Kidney (tissue), 13 donors: ENCODE measurements at regions not wholly inside any gene's neighbourhood (a gene's known extent, or its start where the extent isn't known, plus 50 kb on each side); places are given as distances from the start of the nearest gene placed in this dataset.

Experiments
- DNase-seq, 5 donors: peaks; one replicate each; pipeline ENCODE4 v3.0.0-alpha.2; 2013 to 2020
- FAIRE-seq: peaks from 2 replicates; lab custom pipeline; 2012; peaks lifted over from hg19 to GRCh38; lab: Jason Lieb, UNC
- H3K27ac ChIP-seq, 2 donors: one replicate each; pipeline ENCODE4 v1.7.0; 2013; ENCODE audit warnings: low read depth in 2 of 2, low read length in 2 of 2, inconsistent platforms in 1 of 2
- H3K27me3 ChIP-seq: one replicate; pipeline ENCODE4 v1.7.1; 2013; ENCODE audit warnings: low read length, inconsistent platforms; ENCODE audit not compliant: control insufficient read depth, insufficient read depth
- H3K36me3 ChIP-seq, 3 donors: one replicate each; pipeline versions ENCODE4 v1.7.0 to v1.7.1; 2013; ENCODE audit warnings: low read length in 3 of 3, control low read depth in 1 of 3, inconsistent platforms in 1 of 3; ENCODE audit not compliant: insufficient read depth in 3 of 3, control insufficient read depth in 2 of 3
- H3K4me1 ChIP-seq, 3 donors: one replicate each; pipeline versions ENCODE4 v1.7.0 to v1.7.1; 2013; ENCODE audit warnings: low read length in 3 of 3, inconsistent platforms in 1 of 3, low read depth in 1 of 3; ENCODE audit not compliant: control insufficient read depth in 2 of 3, insufficient read depth in 2 of 3
- H3K4me3 ChIP-seq, 3 donors: one replicate each; pipeline versions ENCODE4 v1.7.0 to v1.8.1; 2013; ENCODE audit warnings: low read length in 3 of 3, control low read depth in 1 of 3, inconsistent platforms in 1 of 3
- H3K9ac ChIP-seq, 3 donors: one replicate each; pipeline versions ENCODE4 v1.7.0 to v1.7.1; 2013; ENCODE audit warnings: low read length in 3 of 3, control low read depth in 1 of 3, inconsistent platforms in 1 of 3
- H3K9me3 ChIP-seq, 3 donors: one replicate each; pipeline versions ENCODE4 v1.7.0 to v1.7.1; 2013; ENCODE audit warnings: low read length in 3 of 3, control low read depth in 1 of 3, inconsistent platforms in 1 of 3; ENCODE audit not compliant: control insufficient read depth in 2 of 3, insufficient read depth in 1 of 3
- intact Hi-C: fragments of 100-400 bp; cut with DNase I; formaldehyde crosslinking; loops from one replicate; pipeline ENCODE4 v1.11.1; 2022
- TF ChIP-seq, protein P1 (sequence below): IDR thresholded peaks from 3 replicates; pipeline ENCODE4 v1.5.1; 2012; ENCODE audit warnings: mild to moderate bottlenecking, moderate library complexity, borderline replicate concordance; ENCODE audit not compliant: insufficient read depth; ENCODE audit errors: extremely low read depth
- donor health status: control.
- donor health status: control.
- donor health status: control.
- donor health status: control.
- donor health status: control.
- donor health status: DM: yes; HTN: yes; CAD: no.
- donor health status: Normal renal cell carcinoma (clear cell type).

DNA sequence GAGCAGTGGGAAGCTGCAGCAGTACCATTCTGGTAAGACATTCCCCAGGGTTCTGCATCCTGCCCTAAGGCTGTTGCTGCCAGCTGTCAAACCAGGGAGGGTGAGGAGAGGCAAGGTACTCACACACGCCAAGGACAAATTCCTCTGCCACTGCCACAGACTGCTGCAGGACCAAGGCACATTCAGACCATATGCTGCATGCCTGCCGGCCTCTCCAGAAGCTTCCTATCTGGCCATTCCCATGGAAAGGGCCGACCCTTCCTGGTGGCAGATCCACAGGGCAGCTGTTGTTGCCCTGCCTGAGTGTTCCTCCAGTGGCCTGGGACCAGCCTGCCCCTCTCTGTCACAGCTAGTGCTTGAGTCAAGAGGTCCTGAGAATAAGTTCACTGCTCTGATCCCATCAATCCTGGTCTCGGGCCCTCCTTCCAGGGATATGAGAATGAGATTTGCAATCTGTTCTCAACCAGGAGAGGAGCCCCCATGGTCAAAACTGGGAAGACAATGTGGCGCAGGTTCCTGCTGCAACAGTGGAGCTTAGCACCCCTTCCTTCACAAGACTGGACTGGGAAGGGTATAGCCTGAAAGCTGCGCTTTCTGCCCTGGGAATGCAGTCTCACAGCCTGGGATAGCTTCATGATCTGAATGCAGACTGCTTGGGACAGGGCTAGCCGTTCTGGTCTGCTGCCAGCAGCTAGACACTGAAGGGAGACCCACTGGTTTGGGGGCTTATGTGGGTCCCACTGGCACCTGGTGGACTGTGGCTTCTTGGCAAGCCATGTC, 342.5 kb upstream of the NDST3 start:
- no peak overlapping the region for H3K4me3 ChIP-seq
- intact Hi-C loops = no loop called here
- TF ChIP-seq, protein P1, sequence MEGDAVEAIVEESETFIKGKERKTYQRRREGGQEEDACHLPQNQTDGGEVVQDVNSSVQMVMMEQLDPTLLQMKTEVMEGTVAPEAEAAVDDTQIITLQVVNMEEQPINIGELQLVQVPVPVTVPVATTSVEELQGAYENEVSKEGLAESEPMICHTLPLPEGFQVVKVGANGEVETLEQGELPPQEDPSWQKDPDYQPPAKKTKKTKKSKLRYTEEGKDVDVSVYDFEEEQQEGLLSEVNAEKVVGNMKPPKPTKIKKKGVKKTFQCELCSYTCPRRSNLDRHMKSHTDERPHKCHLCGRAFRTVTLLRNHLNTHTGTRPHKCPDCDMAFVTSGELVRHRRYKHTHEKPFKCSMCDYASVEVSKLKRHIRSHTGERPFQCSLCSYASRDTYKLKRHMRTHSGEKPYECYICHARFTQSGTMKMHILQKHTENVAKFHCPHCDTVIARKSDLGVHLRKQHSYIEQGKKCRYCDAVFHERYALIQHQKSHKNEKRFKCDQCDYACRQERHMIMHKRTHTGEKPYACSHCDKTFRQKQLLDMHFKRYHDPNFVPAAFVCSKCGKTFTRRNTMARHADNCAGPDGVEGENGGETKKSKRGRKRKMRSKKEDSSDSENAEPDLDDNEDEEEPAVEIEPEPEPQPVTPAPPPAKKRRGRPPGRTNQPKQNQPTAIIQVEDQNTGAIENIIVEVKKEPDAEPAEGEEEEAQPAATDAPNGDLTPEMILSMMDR = no peak
- no peaks in the 10 kb centered on the region for H3K4me1 ChIP-seq
- no peak overlapping the region for H3K27ac ChIP-seq
- no peaks in the 10 kb centered on the region for H3K36me3 ChIP-seq
- no peak for FAIRE-seq
- H3K27me3 ChIP-seq = no peaks in the 10 kb centered on the region
- H3K9me3 ChIP-seq = no peaks in the 10 kb centered on the region
- no peak overlapping the region for H3K9ac ChIP-seq
- peak in 1 of 5 donors; percentile 43 for DNase-seq

DNA sequence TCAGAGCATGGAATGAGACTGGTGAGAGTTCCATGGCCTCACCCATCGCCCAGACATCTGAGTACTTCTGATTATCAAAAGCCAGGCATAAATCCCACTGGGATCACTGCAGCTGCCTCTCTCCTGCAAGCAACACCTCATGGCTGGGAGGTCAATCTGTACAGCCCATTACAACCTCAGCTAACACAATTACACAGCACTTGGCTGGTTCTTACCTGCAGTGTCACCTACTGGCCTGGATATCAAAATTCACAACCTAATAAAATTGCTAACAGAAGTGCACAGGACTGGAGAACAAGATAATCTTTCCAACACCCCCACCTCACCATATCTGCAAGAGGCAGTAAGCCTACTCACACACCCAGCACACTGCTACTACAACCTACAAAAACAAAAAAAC, 341.7 kb upstream of the NDST3 start:
- TF ChIP-seq, protein P1 = no peak
- FAIRE-seq = no peak
- no peak for DNase-seq
- Histone ChIP-seq H3K36me3 (no peaks in the 10 kb centered on the region), H3K9ac (no peak overlapping the region), H3K4me1 (no peaks in the 10 kb centered on the region), H3K27me3 (no peaks in the 10 kb centered on the region), H3K27ac (no peak overlapping the region), H3K4me3 (no peak overlapping the region), H3K9me3 (no peaks in the 10 kb centered on the region)
- intact Hi-C loops = no loop called here

DNA sequence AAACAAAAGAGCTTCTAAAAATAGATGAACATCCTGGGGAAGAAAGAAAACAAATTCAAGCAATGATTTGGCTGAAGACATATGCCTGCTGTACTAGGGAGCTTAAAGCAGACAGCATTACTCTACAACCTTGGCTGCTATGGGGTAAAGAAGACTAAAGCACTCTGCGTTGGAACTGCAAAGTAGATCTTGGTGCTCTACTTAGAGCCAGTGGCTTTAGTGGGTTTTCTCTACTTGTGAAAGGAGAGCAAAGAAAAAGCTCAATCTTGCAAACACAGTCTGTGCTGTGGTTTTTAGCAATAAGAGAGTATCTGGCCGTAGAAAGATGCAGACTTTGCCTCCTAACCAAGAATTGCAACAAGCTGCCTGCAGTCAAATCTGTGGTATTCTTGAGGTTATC, 334.7 kb upstream of the NDST3 start:
- H3K4me1 ChIP-seq = no peaks in the 10 kb centered on the region
- no peak overlapping the region for H3K9ac ChIP-seq
- intact Hi-C loops = no loop called here
- no peaks in the 10 kb centered on the region for H3K9me3 ChIP-seq
- H3K36me3 ChIP-seq = no peaks in the 10 kb centered on the region
- no peaks in the 10 kb centered on the region for H3K27me3 ChIP-seq
- H3K4me3 ChIP-seq = no peak overlapping the region
- no peak for DNase-seq
- no peak for FAIRE-seq
- TF ChIP-seq, protein P1 = no peak
- H3K27ac ChIP-seq = no peak overlapping the region
